ENCODE measurements at regions not wholly inside any gene's neighbourhood (a gene's known extent, or its start where the extent isn't known, plus 50 kb on each side); places are given as distances from the start of the nearest gene placed in this dataset.
"Not testable (repeated sequence)": the region's sequence is repeated elsewhere in the genome, so short reads cannot be mapped to it uniquely, and the experiment has no call there.

DNA sequence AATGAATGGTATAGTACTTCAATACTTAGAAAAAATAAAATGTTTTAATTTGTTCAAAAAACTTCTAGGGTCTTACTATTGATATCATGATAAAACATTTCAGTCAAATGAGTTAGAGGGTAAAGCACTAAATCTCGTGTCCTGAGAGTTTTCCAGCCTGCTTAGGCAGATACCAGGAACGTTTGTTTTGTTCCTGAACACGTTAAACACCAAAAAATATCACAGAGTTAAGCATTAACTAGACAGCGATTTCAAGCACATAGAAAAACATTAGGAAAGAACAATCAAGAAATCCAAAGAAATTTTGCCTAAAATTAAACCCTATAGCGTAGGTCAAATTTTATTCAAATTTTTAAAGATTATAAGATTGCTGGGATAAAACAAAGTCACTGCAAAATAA is 204.6 kb upstream of the AGR3 start:
- no peak for DNase-seq (ENCODE audit: low spot score)

DNA sequence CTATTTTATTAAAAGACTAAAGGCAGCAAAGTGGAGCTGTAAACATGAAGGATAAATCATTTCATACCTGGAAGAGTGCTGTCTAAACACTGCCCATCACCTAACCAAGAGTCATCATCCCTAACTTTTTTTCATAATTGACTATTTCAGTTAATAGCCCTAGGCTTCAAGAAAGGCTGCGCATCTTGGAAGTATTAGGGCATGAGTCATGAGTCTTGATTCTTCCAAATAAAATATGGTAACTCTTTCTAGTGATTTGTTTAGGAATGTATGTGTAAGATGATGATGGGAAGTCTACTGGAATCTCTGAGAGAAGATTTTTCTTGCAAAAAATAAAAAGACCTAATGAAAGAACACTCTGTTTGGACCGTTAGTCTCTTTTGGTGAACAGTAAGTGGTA is 207.7 kb upstream of the AHR start:
- no peak for DNase-seq (ENCODE audit: low spot score)

DNA sequence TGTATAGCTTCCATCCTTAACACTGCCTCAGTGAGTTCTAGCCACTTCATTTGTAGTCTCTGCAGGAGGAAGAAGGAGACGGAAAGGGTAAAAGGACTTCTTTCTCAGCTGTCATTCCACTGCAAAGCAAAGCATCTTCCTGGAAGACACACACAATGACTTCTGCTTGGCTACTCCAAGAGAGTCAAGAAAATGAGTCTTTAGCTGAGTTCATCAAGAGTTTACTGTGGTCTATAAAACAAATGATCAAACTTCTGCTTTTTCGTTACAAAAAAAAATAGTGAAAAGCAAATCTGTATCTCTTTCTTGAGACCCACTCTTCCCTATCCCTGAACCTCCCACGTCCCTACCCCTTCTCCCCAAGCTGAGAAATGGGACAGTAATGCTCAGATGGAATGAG is 205.0 kb upstream of the AHR start:
- DNase-seq (ENCODE audit: low spot score): no peak

DNA sequence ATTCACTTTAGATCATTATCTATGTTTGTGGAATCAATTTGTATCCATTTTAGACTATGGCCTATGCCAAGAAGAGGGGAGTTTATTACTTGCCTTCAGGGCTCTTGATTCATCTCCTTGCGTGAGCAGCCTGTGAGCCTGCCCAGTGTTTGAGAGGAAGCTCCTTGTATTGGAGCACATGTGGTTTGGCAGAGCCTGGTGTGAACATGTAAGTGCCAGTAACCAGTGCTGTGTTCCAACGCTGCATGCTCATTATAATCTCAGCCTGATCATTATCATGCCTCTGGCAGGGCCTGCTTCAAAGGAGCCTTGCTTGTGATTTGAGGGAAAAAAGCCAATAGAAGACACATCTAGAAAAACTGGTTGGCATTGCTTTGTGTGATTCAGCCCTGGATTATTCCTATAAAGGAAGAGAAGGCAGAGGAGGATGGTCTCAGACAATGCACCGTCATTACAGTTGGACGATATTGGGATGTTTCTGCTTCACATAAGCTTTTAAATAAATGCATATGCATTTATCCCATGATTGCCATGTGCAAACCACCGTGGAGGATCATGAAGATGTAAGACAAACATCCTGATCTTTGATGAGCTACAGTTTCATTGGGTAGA is 203.4 kb upstream of the AHR start:
- peak; percentile 23 for DNase-seq (ENCODE audit: low spot score)

DNA sequence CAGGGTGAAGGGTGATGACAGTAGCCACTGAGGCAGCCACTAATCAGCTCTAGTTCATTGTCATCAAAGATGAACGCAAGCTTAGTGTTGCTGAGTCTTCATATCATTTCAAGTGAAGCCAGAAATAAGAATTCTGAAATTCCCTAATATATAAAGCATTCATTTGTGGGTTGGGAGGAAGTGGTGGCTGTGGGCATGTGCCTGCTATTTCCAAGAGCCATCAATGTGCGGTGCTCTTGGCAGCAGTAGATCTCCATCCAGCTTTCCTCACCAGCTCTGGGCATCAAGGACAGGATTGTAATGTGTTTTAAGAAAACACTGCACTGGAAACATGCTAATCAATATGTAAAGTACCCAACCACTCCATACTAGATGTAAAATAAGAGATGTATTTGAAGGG is 202.5 kb upstream of the AHR start:
- DNase-seq (ENCODE audit: low spot score): no peak

DNA sequence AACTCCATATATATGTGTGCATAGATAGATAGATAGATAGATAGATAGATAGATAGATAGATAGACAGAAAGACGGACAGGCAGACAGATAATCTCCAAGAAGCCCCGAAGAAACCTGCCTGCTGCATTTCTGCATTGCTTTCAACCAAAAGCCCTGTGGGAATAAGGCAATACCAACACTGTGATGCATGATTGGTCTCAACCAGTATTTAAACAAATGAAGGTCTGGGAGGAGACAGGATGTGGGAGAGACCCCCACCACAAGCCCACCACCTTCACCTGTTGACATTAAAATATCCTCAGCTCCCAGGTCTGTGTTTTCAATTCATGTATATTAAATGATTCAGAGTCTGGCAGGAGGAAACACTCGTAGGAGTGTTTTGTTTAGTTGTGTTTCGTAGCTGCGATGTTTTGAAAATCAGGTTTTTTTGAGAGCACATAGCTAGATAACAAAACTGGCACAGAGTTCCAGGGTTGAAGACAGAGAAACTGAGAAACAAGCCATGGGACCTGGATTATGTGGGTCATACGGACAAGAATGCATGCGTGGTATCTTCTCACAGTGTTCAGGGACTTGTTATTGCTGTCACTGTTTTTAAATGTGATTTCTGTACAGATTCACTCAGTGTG is 200.7 kb upstream of the AHR start:
- no peak for DNase-seq (ENCODE audit: low spot score)

DNA sequence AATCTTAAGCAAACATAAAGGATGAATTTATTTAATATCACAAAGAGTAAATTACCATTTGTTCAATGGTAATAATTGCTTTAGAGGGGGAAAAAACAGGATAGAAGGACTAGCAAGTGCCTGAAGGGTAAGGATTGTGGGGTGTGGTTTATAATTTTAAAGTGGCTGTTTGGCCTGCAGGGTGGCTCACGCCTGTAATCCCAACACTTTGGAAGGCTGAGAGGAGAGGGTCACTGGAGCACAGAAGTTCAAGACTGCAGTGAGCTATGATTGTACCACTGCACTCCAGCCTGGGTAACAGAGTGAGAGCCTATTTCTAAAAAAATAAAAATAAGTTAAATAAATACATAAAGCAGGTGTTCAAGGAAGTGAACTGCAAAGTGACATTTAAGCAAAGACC is 199.9 kb upstream of the AHR start:
- DNase-seq (ENCODE audit: low spot score): no peak

DNA sequence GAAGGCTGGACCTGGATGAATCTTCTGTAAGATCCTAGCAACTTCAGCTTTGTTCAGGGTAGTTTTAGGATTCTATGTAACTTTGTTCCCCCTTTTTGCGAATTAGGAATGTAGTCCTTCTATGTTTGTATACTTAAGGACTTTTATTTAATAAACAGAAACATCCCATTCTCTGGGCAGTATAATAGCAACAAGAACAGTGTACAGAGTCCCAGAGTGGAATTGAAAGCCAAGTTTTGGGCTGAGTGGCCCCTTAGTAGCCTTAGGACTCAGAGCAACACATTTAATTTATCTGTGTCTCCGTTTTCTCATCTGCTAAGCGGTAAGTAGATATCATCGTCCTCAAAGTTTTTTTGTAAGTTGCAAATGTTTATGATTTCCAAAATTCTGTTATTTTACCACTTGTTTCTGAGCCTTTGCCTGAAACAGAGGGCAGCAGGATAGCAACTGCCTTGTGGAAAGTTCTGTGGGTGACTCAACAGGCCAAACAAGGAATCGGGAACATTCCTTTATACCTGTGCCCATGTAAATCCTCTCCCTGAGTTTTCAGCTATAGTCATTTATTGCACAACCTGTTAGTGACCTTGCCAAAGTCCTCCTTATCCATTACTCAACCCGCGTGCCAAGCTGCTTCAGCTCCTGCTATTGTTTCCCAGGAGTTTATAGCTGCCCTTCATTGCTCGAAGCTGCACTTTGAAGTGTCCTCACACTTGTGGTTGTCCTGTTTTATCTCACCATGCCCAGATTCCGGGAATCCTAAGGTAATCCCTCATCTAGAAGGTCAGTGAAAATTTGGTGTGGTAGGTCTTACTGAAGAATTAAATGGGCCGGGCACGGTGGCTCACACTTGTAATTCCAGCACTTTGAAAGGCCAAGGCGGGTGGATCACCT is 199.1 kb upstream of the AHR start:
- no peak for DNase-seq (ENCODE audit: low spot score)

DNA sequence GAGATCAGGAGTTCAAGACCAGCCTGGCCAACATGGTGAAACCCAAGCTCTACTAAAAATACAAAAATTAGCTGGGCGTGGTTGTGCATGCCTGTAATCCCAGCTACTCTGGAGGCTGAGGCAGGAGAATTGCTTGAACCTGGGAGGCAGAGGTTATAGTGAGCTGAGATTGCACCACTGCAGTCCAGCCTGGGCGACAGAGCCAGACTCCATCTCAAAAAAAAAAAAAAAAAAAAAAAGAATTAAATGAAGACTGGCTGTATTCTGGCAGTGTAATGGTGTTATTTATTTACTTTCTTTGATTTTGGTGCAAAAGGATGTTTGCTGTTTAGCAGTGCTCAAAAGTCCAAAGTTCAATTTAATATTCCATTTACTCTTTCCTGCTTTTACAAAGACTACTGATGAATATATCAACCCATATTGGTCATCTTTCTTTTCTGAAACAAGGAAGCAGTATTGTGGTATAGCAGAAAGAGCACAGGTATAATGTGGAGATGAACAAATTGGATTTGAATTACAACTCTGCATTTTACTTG is 198.4 kb upstream of the AHR start:
- DNase-seq (ENCODE audit: low spot score): not testable (repeated sequence)

DNA sequence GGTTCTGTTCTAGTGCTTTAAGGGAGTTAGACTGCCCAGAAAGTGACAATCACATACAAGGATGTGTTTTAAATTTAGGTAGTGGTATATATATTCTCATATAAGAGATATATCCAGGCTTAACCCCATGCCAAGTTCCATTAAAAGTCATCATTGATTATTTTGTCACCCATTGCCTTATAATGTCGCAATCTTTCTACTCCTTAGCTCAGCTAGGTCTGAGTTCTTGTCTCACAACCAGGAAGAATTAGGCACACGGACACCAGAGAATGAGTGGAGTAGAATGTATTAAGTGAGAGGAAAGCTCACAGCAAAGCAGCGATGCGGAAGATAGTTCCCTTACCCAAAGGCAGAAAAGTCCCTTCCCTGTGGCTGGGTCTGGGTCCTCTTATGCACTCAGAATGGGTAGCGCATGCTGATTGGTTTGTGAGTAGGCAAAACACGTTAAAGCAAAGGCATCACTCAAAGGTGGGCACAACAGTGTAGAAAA is 197.2 kb upstream of the AHR start:
- DNase-seq (ENCODE audit: low spot score): no peak

DNA sequence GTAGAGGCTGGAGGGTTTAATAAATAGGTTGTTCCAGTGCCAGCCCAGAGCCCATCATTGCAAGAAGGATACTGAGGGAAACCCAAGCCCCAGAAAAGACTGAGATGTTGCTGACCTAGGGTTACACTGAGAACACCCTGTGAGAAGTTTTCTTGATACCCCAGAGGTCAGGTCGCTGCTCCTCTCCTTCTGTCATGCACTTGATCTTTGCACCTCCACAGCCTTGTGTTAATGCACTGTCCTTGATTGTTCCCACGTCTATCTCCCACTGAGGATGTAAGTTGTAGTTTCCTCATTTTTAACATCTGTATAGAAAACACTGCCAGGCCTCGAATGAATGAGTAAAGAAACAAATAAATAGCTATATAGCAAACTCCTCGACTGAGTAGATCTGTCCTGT is 195.3 kb upstream of the AHR start:
- no peak for DNase-seq (ENCODE audit: low spot score)

DNA sequence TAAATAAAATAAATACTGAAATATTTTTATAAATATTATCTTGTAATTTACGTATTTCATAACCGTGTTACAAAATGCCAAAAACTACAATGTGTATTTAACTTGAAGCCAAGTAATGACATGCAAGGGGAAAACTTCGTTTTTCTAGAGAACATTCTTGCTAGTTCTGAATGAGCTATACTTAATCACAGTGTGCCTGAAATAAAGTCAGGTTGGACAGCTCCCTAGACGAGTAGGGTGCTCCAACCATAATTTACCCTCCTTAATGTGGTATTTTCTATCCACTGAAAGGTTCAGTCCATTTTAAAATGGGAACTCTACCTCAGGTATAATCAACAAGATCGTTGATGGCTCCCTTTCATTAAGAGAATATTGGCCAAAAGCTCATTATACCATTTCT is 194.5 kb upstream of the AHR start:
- DNase-seq (ENCODE audit: low spot score): no peak

DNA sequence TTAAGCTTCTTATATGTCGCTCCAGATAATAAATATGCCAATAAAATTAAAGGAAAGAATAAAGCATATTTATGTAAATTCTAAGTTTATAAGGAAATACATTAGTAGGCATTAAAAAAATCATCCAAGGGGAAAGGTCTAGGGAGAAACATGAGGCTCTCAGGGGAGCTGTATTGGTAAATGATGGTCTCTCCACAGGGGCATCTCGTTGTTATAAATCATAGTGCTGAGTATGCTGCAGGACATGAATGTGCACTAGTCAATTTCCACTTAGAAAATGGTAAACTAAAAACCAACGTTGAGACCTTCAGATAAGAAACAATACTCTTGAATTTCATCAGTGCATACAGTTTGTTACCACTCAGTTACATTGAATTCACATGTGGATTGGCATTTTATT is 194.0 kb upstream of the AHR start:
- DNase-seq (ENCODE audit: low spot score): no peak

DNA sequence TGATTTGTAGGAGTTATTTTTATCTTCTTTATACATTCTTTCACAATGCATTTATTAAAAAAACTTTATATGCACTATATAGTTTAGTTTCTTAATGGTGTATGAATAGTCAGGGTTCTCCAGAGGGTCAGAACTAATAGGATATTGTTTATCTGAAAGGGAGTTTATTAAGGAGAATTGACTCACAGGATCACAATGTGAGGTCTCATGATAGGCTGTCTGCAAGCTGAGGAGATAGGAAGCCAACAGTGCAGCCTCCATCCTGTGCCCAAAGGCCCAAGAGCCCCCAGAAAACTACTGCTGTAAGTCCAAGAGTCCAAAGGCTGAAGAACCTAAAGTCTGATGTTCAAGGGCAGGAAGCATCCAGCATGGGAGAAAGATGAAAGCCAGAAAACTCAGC is 192.8 kb upstream of the AHR start:
- no peak for DNase-seq (ENCODE audit: low spot score)

DNA sequence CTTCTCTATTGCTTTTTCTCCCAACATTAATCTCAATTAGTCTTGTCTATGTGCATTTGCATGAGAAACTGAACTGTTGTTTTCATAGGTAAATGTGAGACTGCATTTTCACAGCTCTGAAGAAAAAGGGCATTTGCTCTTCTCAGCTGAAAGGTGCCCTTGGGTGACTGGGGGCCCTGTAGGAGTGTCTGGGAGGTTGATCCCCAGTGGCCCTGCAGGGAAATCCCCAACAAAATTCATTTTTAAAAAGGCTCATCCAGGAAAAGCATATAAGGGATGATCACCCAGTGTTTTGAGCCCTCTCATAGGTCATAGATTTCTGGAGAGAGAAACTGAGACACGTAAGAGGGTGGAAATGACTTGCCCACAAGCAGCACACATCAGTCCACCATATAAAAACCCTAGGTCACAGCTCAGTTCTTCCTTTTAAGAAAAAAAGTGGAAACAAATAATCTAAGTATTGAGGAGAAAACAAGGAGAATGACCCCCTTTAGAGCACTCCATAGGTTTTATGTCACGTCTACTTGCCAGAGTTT is 190.3 kb upstream of the AHR start:
- no peak for DNase-seq (ENCODE audit: low spot score)

DNA sequence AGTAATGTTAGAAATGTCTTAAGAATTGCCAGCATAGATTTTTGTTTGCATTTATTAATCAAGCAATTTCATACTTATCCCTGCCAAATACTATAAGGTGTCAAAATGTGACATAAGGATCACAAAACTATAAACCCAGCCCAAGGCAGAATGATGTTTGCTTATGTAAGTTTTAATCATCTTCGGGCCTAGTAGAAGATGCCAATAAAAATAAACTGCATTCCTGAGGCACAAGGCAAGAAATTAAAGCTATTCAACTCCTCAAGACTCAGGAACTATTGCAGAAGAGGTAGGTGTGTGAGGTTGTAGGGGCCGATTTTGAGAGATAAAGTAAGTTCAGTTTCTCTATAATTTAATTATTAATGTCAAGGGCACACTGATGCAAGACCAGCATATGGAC is 189.4 kb upstream of the AHR start:
- DNase-seq (ENCODE audit: low spot score): no peak

DNA sequence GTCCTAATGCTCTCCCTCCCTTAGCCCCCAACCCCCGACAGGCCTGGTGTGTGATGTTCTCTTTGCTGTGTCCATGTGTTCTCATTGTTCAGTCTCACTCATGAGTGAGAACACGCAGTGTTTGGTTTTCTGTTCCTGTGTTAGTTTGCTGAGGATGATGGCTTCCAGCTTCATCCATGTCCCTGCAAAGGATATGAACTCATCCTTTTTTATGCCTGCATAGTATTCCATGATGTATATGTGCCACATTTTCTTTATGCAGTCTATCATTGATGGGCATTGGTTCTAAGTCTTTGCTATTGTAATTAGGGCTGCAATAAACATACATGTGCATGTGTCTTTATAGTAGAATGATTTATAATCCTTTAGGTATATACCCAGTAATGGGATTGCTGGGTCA is 184.7 kb upstream of the AHR start:
- DNase-seq (ENCODE audit: low spot score): not testable (repeated sequence)

DNA sequence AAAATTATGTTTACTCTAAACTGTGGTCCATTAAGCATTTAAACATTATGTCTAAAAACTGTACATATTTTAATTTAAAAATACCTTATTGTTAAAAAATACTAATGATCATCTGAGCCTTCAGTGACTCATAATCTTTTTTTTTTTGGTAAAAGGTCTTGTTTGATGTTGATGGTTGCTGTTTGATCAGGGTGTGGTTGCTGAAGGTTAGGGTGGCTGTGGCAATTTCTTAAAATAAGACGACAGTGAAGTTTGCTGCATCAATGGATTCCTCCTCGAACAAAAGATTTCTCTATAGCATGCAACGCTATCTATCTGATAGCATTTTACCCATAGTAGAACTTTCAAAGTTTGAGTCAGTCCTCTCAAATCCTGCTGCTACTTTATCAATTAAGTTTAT is 180.0 kb upstream of the AHR start:
- DNase-seq (ENCODE audit: low spot score): no peak

DNA sequence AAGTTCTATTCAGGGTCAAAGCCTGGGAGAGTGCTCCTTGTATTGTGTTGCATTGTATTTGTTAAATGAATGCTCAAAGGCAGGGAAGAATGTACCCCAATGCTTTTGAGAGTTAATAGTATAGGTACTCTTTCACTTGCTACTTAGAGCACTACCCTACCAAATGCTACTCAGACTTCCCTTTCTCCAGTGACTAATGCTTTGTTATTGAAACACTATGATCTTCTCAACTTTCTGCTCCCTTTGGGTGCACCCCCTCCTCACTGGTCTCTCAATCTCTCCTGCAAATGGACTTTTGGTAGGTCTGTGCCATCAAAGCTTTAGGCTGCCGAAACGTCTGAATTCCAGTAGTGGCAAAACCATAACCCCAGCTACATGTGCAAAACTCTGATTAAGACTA is 177.7 kb upstream of the AHR start:
- no peak for DNase-seq (ENCODE audit: low spot score)

DNA sequence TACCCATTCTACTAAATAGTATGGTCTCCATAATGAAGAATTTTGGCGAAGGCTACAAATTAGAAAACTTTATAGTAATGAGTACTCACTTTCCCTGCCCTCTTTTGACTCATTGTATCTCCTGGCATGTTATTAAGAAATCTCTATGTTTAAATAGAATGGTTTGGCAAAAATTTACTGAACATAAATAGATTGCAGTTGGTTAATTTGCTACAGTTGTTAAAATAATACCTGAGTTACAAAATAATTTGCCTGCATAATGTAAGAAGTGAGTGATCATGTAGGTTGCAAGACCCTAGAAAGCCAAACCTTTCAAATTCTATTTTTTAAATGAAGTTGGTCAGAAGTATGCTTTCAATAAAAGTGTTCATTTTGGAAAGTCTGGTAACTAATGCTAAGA is 176.8 kb upstream of the AHR start:
- no peak for DNase-seq (ENCODE audit: low spot score)

DNA sequence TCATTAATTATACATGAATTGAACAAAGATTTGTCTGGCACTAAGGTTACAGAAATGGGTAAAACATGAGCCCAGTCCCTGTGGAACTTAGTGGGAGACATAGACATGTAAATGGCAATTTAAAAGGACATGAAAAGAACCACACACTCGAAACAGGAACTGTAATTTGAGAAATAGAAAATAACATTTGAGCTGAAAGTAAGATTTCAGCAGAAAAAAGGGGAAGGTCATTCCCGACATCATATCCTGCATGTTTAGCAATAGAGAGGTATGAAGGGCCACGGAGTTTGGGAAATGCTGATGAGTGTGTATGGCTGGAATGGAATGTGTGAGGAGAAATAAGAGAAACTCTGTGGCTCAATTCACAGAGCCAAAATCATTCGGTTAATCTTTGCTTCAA is 175.4 kb upstream of the AHR start:
- DNase-seq (ENCODE audit: low spot score): no peak
